ENCODE measurements at regions not wholly inside any gene's neighbourhood (a gene's known extent, or its start where the extent isn't known, plus 50 kb on each side); places are given as distances from the start of the nearest gene placed in this dataset.

GRCh38 chr6:128806261-128806660, 76.7 kb upstream of the LAMA2 start:
- TF ChIP-seq POLR2A (IDR thresholded peaks at IDR 0.05) (no peak), CTCF (IDR thresholded peaks at IDR 0.05) (no peak), EP300 (IDR thresholded peaks at IDR 0.05) (no peak)
